ENCODE measurements at regions not wholly inside any gene's neighbourhood (a gene's known extent, or its start where the extent isn't known, plus 50 kb on each side); places are given as distances from the start of the nearest gene placed in this dataset.
"Not testable (repeated sequence)": the region's sequence is repeated elsewhere in the genome, so short reads cannot be mapped to it uniquely, and the experiment has no call there.

DNA sequence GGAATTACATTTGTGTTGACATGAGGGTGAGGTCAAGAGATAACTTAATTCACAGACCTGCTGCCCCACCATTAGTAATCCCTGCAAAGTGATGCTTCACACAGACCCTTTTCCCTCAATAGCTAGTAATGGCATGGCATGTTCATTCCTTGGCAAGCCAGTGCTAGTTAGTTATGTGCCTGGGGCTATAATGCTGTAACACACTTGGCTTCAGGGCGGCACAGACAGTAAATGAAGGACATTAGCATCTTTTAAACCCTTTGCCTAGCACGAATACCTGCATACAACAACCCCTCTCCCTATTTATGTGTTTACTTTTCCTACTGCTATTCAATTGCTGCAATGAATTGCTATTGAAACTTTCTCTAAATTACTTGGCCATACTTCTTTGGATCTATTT is 266.2 kb upstream of the VWC2 start:
- not testable (repeated sequence) for H3K9me3 ChIP-seq (ENCODE audit: control insufficient read depth in 2 of 2, insufficient read depth in 1 of 2, low read depth in 1 of 2, low read length in 1 of 2); H3K36me3 ChIP-seq (ENCODE audit: control insufficient read depth in 2 of 2, insufficient read depth in 2 of 2, low read length in 1 of 2); H3K27me3 ChIP-seq (ENCODE audit: control insufficient read depth in 1 of 2, insufficient read depth in 2 of 2, low read length in 2 of 2); H3K4me1 ChIP-seq (ENCODE audit: control insufficient read depth in 2 of 2, insufficient read depth in 2 of 2, low read length in 1 of 2); H3K27ac ChIP-seq (ENCODE audit: low read depth in 2 of 2, low read length in 1 of 2); H3K4me3 ChIP-seq (ENCODE audit: low read depth in 1 of 2, low read length in 2 of 2)
- 28 to 41% methylated on average over 2 of the region's 2 CpGs for WGBS, 2 donors

- WGBS, 2 donors, result 20 to 22% methylated on average over 4 of the region's 4 CpGs
- Histone ChIP-seq H3K36me3 (ENCODE audit: control insufficient read depth in 2 of 2, insufficient read depth in 2 of 2, low read length in 1 of 2) (no peaks in the 10 kb centered on the region), H3K27ac (ENCODE audit: low read depth in 2 of 2, low read length in 1 of 2) (no peak overlapping the region), H3K4me1 (ENCODE audit: control insufficient read depth in 2 of 2, insufficient read depth in 2 of 2, low read length in 1 of 2) (no peaks in the 10 kb centered on the region), H3K9me3 (ENCODE audit: control insufficient read depth in 2 of 2, insufficient read depth in 1 of 2, low read depth in 1 of 2, low read length in 1 of 2) (no peaks in the 10 kb centered on the region), H3K4me3 (ENCODE audit: low read depth in 1 of 2, low read length in 2 of 2) (no peak overlapping the region), H3K27me3 (ENCODE audit: control insufficient read depth in 1 of 2, insufficient read depth in 2 of 2, low read length in 2 of 2) (no peaks in the 10 kb centered on the region)
Observed at GRCh38 chr7:49513911-49514310, 259.5 kb upstream of the VWC2 start.

GRCh38 chr7:49520951-49521350 is 252.5 kb upstream of the VWC2 start:
- 36 to 44% methylated on average over 1 of the region's 1 CpG for WGBS, 2 donors
- Histone ChIP-seq H3K27ac (ENCODE audit: low read depth in 2 of 2, low read length in 1 of 2) (no peak overlapping the region), H3K36me3 (ENCODE audit: control insufficient read depth in 2 of 2, insufficient read depth in 2 of 2, low read length in 1 of 2) (no peaks in the 10 kb centered on the region), H3K4me1 (ENCODE audit: control insufficient read depth in 2 of 2, insufficient read depth in 2 of 2, low read length in 1 of 2) (no peaks in the 10 kb centered on the region), H3K9me3 (ENCODE audit: control insufficient read depth in 2 of 2, insufficient read depth in 1 of 2, low read depth in 1 of 2, low read length in 1 of 2) (no peaks in the 10 kb centered on the region), H3K4me3 (ENCODE audit: low read depth in 1 of 2, low read length in 2 of 2) (no peak overlapping the region), H3K27me3 (ENCODE audit: control insufficient read depth in 1 of 2, insufficient read depth in 2 of 2, low read length in 2 of 2) (no peaks in the 10 kb centered on the region)

DNA sequence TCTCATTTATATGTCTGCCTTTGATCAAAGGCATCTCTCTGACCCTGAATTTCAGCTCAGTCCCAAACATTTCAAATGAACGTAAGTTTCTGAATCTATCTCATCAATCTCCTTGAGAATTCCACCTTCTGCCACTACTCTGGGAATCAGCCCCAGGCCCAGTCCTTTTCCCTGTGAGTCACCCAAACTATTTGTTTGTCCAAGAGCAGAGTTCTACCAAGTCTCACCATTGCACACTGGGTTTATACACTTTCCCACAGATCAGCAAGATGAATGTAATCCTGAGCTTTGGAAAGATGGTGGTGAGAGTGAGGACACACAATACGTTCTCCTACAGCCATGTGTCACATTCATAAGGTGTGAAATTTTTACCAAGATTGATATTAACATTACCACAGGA is 251.3 kb upstream of the VWC2 start:
- no peaks in the 10 kb centered on the region for H3K27me3 ChIP-seq (ENCODE audit: control insufficient read depth in 1 of 2, insufficient read depth in 2 of 2, low read length in 2 of 2)
- no peaks in the 10 kb centered on the region for H3K4me1 ChIP-seq (ENCODE audit: control insufficient read depth in 2 of 2, insufficient read depth in 2 of 2, low read length in 1 of 2)
- H3K27ac ChIP-seq (ENCODE audit: low read depth in 2 of 2, low read length in 1 of 2), result no peak overlapping the region
- no peaks in the 10 kb centered on the region for H3K9me3 ChIP-seq (ENCODE audit: control insufficient read depth in 2 of 2, insufficient read depth in 1 of 2, low read depth in 1 of 2, low read length in 1 of 2)
- WGBS, 2 donors, result 50% methylated on average over 2 of the region's 2 CpGs
- H3K36me3 ChIP-seq (ENCODE audit: control insufficient read depth in 2 of 2, insufficient read depth in 2 of 2, low read length in 1 of 2), result no peaks in the 10 kb centered on the region
- no peak overlapping the region for H3K4me3 ChIP-seq (ENCODE audit: low read depth in 1 of 2, low read length in 2 of 2)

DNA sequence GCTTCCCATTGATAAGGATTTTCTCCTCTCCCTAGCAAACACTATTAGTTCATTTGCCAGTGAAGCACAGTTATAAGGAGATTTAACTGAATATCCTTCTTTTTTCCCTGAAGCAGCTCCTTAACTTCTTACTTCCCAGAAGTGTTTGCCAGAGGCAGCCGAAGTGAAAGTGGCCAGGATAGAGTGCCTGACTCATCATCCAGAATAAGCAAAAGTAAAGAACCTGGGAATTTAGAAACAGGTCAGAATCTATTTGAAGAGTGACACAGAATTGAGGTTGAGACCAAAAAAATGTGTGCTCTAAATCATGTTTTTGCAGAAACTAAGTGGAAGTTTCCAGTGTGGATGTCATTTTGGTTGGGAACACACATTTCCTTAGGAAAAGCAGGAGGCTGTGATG is 249.6 kb upstream of the VWC2 start:
- 50 to 65% methylated on average over 1 of the region's 1 CpG for WGBS, 2 donors

DNA sequence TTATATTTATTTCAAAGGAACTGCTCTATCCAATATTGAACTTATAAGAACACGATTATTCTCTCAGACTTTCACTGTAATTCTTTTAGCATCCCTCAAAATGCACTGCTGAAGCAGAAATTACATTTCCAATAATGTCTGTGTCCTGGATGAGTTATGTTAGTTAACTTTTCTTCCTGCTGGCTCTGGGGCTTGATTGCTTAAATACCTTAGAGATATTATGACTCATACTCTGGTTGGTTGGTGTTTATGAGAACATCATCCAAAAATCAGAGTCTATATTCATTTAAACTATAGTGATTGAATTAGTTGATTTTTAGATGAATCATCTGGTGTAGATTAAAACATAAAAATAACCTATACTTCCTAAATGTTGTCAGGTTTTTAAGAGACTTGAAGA is 246.3 kb upstream of the VWC2 start:
- Histone ChIP-seq H3K4me3 (ENCODE audit: low read depth in 1 of 2, low read length in 2 of 2) (no peak overlapping the region), H3K27ac (ENCODE audit: low read depth in 2 of 2, low read length in 1 of 2) (no peak overlapping the region), H3K4me1 (ENCODE audit: control insufficient read depth in 2 of 2, insufficient read depth in 2 of 2, low read length in 1 of 2) (no peaks in the 10 kb centered on the region), H3K27me3 (ENCODE audit: control insufficient read depth in 1 of 2, insufficient read depth in 2 of 2, low read length in 2 of 2) (no peaks in the 10 kb centered on the region), H3K36me3 (ENCODE audit: control insufficient read depth in 2 of 2, insufficient read depth in 2 of 2, low read length in 1 of 2) (no peaks in the 10 kb centered on the region), H3K9me3 (ENCODE audit: control insufficient read depth in 2 of 2, insufficient read depth in 1 of 2, low read depth in 1 of 2, low read length in 1 of 2) (peaks cover 0 to 2% of the 10 kb centered on the region in 2 donors)
- WGBS, 2 donors, result 67 to 73% methylated on average over 1 of the region's 1 CpG

More for the DNA sequence above, 249.6 kb upstream of the VWC2 start:
- no peak overlapping the region for H3K27ac ChIP-seq (ENCODE audit: low read depth in 2 of 2, low read length in 1 of 2)
- no peak overlapping the region for H3K4me3 ChIP-seq (ENCODE audit: low read depth in 1 of 2, low read length in 2 of 2)
- no peaks in the 10 kb centered on the region for H3K27me3 ChIP-seq (ENCODE audit: control insufficient read depth in 1 of 2, insufficient read depth in 2 of 2, low read length in 2 of 2)
- peaks cover 0 to 2% of the 10 kb centered on the region in 2 donors for H3K9me3 ChIP-seq (ENCODE audit: control insufficient read depth in 2 of 2, insufficient read depth in 1 of 2, low read depth in 1 of 2, low read length in 1 of 2)
- no peaks in the 10 kb centered on the region for H3K4me1 ChIP-seq (ENCODE audit: control insufficient read depth in 2 of 2, insufficient read depth in 2 of 2, low read length in 1 of 2)
- H3K36me3 ChIP-seq (ENCODE audit: control insufficient read depth in 2 of 2, insufficient read depth in 2 of 2, low read length in 1 of 2), result no peaks in the 10 kb centered on the region

GRCh38 chr7:49530481-49530880 is 243.0 kb upstream of the VWC2 start:
- Histone ChIP-seq H3K27ac (ENCODE audit: low read depth in 2 of 2, low read length in 1 of 2) (no peak overlapping the region), H3K4me1 (ENCODE audit: control insufficient read depth in 2 of 2, insufficient read depth in 2 of 2, low read length in 1 of 2) (no peaks in the 10 kb centered on the region), H3K9me3 (ENCODE audit: control insufficient read depth in 2 of 2, insufficient read depth in 1 of 2, low read depth in 1 of 2, low read length in 1 of 2) (peaks cover 0 to 2% of the 10 kb centered on the region in 2 donors), H3K4me3 (ENCODE audit: low read depth in 1 of 2, low read length in 2 of 2) (no peak overlapping the region), H3K27me3 (ENCODE audit: control insufficient read depth in 1 of 2, insufficient read depth in 2 of 2, low read length in 2 of 2) (no peaks in the 10 kb centered on the region), H3K36me3 (ENCODE audit: control insufficient read depth in 2 of 2, insufficient read depth in 2 of 2, low read length in 1 of 2) (no peaks in the 10 kb centered on the region)
- 2 to 25% methylated on average over 1 of the region's 1 CpG for WGBS, 2 donors

DNA sequence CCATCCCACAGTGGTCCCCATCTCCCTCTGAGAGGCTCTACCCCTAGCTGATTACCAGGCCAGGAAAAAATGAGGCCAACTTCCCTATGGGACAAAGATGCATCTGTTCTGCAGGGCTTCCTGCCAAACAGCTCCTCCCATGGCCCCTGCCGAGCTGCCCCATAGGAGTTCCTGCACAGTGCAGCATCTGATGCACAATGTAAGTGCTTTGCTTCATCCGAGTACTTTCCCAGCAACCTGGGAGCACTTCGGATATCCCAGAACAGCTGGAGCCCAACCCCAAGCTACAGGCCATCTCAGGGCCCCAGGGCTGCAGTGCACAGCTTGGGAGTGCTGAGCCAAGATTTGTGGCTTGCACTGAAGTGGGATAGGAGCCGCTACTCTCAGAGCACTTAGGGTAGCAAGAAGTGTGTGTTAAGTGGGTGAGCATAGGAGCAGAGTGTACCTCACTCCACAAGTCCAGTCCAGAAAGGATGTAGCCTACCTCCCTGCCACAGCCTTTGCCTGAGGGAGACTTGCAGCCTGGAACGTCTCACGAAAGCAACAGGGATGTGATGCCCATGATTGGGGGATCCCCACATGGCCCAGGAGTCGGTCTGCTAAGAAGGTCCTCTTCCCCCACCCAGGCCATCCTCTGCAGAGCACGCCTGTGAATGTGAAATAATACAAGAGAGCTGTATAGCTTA is 209.6 kb upstream of the VWC2 start:
- H3K9me3 ChIP-seq (ENCODE audit: control insufficient read depth in 2 of 2, insufficient read depth in 1 of 2, low read depth in 1 of 2, low read length in 1 of 2), result peaks cover 0 to 4% of the 10 kb centered on the region in 2 donors

DNA sequence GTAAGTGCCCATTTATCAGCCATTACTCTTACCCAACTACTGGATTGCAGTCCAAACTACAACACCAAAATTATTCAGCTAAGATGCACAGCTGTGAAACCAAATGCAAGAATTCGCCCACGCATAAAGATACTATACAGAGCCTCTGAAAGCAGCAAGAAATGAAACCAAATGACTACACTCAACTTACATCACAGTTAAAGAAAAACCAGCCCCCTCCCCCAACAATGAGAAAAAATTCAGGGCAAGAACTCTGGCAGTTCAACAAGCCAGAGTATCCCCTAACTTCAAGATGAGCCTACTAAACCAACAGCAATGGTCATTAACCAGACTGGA is 209.1 kb upstream of the VWC2 start:
- 87 to 93% methylated on average over 2 of the region's 2 CpGs for WGBS, 2 donors
- no peak overlapping the region for H3K27ac ChIP-seq (ENCODE audit: low read depth in 2 of 2, low read length in 1 of 2)
- H3K4me3 ChIP-seq (ENCODE audit: low read depth in 1 of 2, low read length in 2 of 2), result no peak overlapping the region
- H3K9me3 ChIP-seq (ENCODE audit: control insufficient read depth in 2 of 2, insufficient read depth in 1 of 2, low read depth in 1 of 2, low read length in 1 of 2), result peaks cover 0 to 4% of the 10 kb centered on the region in 2 donors
- H3K36me3 ChIP-seq (ENCODE audit: control insufficient read depth in 2 of 2, insufficient read depth in 2 of 2, low read length in 1 of 2), result no peaks in the 10 kb centered on the region
- no peaks in the 10 kb centered on the region for H3K4me1 ChIP-seq (ENCODE audit: control insufficient read depth in 2 of 2, insufficient read depth in 2 of 2, low read length in 1 of 2)
- no peaks in the 10 kb centered on the region for H3K27me3 ChIP-seq (ENCODE audit: control insufficient read depth in 1 of 2, insufficient read depth in 2 of 2, low read length in 2 of 2)

More for the DNA sequence above, 209.6 kb upstream of the VWC2 start:
- no peaks in the 10 kb centered on the region for H3K4me1 ChIP-seq (ENCODE audit: control insufficient read depth in 2 of 2, insufficient read depth in 2 of 2, low read length in 1 of 2)
- H3K27ac ChIP-seq (ENCODE audit: low read depth in 2 of 2, low read length in 1 of 2), result no peak overlapping the region
- H3K36me3 ChIP-seq (ENCODE audit: control insufficient read depth in 2 of 2, insufficient read depth in 2 of 2, low read length in 1 of 2), result no peaks in the 10 kb centered on the region
- no peaks in the 10 kb centered on the region for H3K27me3 ChIP-seq (ENCODE audit: control insufficient read depth in 1 of 2, insufficient read depth in 2 of 2, low read length in 2 of 2)
- no peak overlapping the region for H3K4me3 ChIP-seq (ENCODE audit: low read depth in 1 of 2, low read length in 2 of 2)
- WGBS, 2 donors, result 74 to 76% methylated on average over 8 of the region's 8 CpGs

GRCh38 chr7:49577576-49577975 is 195.9 kb upstream of the VWC2 start:
- peaks cover 0 to 3% of the 10 kb centered on the region in 2 donors for H3K4me1 ChIP-seq (ENCODE audit: control insufficient read depth in 2 of 2, insufficient read depth in 2 of 2, low read length in 1 of 2)
- H3K27ac ChIP-seq (ENCODE audit: low read depth in 2 of 2, low read length in 1 of 2), result no peak overlapping the region
- H3K9me3 ChIP-seq (ENCODE audit: control insufficient read depth in 2 of 2, insufficient read depth in 1 of 2, low read depth in 1 of 2, low read length in 1 of 2), result no peaks in the 10 kb centered on the region
- no peaks in the 10 kb centered on the region for H3K36me3 ChIP-seq (ENCODE audit: control insufficient read depth in 2 of 2, insufficient read depth in 2 of 2, low read length in 1 of 2)
- no peaks in the 10 kb centered on the region for H3K27me3 ChIP-seq (ENCODE audit: control insufficient read depth in 1 of 2, insufficient read depth in 2 of 2, low read length in 2 of 2)
- no peak overlapping the region for H3K4me3 ChIP-seq (ENCODE audit: low read depth in 1 of 2, low read length in 2 of 2)

Measured in esophagus (tissue), 2 donors.